Muscle of leg (tissue), 3 donors: ENCODE measurements at regions not wholly inside any gene's neighbourhood (a gene's known extent, or its start where the extent isn't known, plus 50 kb on each side); places are given as distances from the start of the nearest gene placed in this dataset.

Experiments used
- DNase-seq: peaks from one replicate; pipeline ENCODE4 v3.0.0; 2013
- H3K27ac ChIP-seq: one replicate; pipeline ENCODE4 v1.5.1; 2013; ENCODE audit warnings: mild to moderate bottlenecking, low read length, control low read depth
- H3K27me3 ChIP-seq: one replicate; pipeline ENCODE4 v1.6.1; 2013; ENCODE audit warnings: low read length; ENCODE audit not compliant: control insufficient read depth, insufficient read depth
- H3K36me3 ChIP-seq: one replicate; pipeline ENCODE4 v1.6.1; 2013; ENCODE audit warnings: low read length; ENCODE audit not compliant: control insufficient read depth, insufficient read depth
- H3K4me1 ChIP-seq: one replicate; pipeline ENCODE4 v1.6.1; 2013; ENCODE audit warnings: low read length; ENCODE audit not compliant: control insufficient read depth, insufficient read depth
- H3K4me3 ChIP-seq: one replicate; pipeline ENCODE4 v1.5.1; 2013; ENCODE audit warnings: low read length, control low read depth
- H3K9me3 ChIP-seq: replicated peaks from 2 replicates; pipeline ENCODE4 v1.6.1; 2013; ENCODE audit warnings: low read depth, low read length; ENCODE audit not compliant: control insufficient read depth
- WGBS: methylation state at CpG from one replicate; pipeline ENCODE4 v1.1.5; 2013; ENCODE audit warnings: missing lambda C conversion rate; ENCODE audit not compliant: insufficient coverage; 5-methylcytosine and 5-hydroxymethylcytosine counted together

DNA sequence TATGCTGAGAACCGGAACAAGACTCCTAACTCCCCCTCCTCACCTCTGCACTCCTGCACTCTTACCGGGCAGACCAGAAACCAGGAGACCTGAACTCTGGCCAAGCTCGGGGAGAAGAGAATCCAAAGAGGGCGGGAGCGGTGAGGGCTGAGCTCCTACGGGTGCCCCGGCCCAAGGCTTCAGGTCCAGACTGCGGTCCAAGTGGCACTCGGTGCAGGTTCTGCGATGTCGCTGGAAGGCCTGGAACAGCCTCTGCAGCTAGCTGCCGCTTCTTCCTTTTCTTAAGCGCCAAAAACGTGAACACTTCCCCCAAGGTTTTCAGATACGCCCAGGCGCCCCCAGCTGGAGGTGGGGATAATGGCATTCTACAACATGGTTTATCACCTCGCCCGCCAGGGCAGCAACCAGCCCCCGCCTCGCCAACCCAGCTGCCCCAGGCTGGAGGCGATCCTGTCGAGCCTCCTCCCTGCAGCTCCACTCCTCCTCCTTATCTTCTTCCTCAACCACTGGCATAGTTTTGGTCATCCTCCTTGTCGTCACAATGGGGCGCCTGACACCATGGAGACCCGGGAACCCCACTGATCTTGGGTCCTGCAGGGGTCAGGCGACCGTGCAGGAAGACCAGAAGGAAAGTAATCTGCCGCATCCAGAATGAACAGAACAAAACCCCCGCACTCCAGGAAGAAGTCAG is 1735.9 kb downstream of the TP53TG3F start:
- DNase-seq, result no peak
- Histone ChIP-seq H3K27ac (no peak overlapping the region), H3K4me1 (no peaks in the 10 kb centered on the region), H3K27me3 (no peaks in the 10 kb centered on the region), H3K36me3 (no peaks in the 10 kb centered on the region), H3K9me3 (peaks cover 41% of the 10 kb centered on the region), H3K4me3 (no peak overlapping the region)
- WGBS, result 68% methylated on average over 24 of the region's 29 CpGs

DNA sequence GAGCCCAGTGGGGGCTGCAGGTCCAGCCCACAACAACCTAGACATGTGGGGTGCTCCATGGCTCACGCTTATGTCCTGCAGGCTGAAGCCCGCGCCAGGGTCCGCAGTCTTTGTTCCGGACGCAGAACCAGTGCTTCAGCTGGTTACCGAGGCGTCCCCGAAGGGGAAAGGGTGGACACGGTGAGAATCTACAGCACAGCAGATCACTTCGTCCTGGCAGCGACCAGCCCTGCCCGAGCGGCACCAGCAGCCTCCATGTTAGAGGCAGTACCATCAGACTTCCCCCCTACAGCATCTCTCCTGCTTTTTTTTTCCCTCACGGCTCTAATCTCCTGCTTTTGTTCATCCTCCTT is 1736.4 kb downstream of the TP53TG3F start:
- Histone ChIP-seq H3K9me3 (peaks cover 45% of the 10 kb centered on the region), H3K36me3 (no peaks in the 10 kb centered on the region), H3K4me1 (no peaks in the 10 kb centered on the region), H3K27me3 (no peaks in the 10 kb centered on the region), H3K4me3 (no peak overlapping the region), H3K27ac (no peak overlapping the region)
- DNase-seq, result no peak
- WGBS, result 87% methylated on average over 14 of the region's 15 CpGs

DNA sequence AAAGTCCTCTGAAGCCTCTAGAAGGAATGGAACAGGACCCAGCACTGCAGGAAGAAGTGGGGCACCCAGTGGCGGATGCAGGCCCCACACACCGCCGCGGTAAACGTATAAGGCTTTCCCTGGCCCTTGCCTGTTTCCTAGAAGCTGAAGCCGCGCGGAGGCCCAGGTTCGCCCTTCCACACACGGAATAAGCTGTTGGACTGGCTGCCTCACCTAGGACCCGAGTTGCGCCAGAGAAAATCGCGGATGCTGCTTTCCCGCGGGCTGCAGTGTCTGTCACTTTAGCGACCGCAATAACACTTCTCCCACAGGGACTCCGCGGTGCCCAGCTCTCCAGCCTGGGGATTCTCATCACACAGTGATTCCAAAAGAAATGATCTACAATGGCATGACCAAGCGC is 1736.9 kb downstream of the TP53TG3F start:
- Histone ChIP-seq H3K9me3 (peaks cover 50% of the 10 kb centered on the region), H3K4me3 (no peak overlapping the region), H3K27me3 (no peaks in the 10 kb centered on the region), H3K4me1 (no peaks in the 10 kb centered on the region), H3K27ac (no peak overlapping the region), H3K36me3 (no peaks in the 10 kb centered on the region)
- DNase-seq, result no peak
- 86% methylated on average over 20 of the region's 21 CpGs for WGBS

DNA sequence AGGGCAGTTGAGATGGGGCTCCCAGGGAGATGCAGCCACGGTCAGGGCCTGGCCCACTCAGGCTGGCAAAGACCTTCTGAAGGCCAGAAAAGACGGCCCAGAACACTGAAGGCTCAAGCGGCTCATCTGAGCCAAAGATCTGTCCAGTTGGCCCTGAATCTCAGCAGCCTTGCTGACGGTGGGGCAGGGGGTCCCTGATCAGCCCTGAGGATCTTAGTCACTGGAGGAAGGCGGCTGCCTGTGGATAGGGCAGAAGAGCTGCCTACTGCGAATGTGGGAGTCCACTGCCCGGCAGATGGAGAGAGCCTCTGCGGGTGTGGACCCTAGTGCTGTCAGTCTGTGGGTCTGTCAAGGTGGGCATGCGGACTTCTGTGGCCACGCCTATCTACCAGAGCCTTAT is 1738.2 kb downstream of the TP53TG3F start:
- no peak for DNase-seq
- H3K27ac ChIP-seq, result no peak overlapping the region
- H3K4me1 ChIP-seq, result no peaks in the 10 kb centered on the region
- WGBS, result 69% methylated on average over 9 of the region's 10 CpGs
- H3K4me3 ChIP-seq, result no peak overlapping the region
- peaks cover 61% of the 10 kb centered on the region for H3K9me3 ChIP-seq
- no peaks in the 10 kb centered on the region for H3K36me3 ChIP-seq
- no peaks in the 10 kb centered on the region for H3K27me3 ChIP-seq

DNA sequence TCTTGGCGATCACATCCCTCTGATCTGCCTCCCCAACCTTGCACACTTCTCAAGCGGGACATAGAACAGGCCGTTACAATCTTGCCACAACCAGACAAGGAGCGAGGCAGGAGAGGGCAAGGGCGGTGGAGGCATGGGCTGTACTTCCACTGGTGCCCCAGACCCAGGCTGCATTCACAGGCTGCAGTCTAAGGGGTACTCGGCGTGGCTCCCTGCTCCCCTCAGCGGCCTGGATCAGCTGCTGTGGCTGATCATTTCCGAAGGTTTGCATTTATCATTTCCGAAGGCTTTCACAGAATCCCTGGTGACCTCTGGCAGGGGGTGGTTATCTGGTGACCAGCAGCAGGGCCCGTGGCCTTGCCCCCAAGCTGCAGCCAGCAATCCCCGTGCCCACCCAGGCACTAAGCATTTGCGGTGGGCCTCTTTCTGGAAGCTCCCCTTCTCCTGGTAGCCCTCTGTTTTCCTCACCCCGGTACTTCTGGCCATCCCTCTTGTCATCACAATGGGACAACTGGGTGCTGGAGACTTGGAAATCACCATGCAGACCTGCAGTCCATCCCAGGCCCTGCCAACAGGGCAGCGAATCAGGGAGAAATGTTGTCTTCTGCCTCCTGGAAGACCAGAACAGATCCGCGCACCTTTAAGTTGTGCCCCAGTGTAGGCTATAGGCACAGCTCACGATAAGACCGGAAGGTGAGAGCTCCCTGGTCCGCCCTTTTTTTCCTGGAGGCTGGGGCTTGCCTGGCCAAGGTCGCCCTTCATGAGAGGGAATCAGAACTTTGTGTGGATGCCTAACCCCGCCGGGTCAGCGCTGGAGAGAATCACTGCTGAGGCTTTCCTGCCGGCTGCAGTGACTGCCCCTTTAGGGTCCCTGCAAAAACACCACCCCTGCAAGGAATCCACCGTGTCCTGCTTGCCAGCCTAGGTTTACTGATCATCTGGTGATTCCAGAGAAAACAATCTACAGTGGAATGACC is 1739.1 kb downstream of the TP53TG3F start:
- H3K4me1 ChIP-seq, result no peaks in the 10 kb centered on the region
- DNase-seq, result no peak
- no peak overlapping the region for H3K27ac ChIP-seq
- WGBS, result 74% methylated on average over 25 of the region's 26 CpGs
- H3K9me3 ChIP-seq, result peaks cover 68% of the 10 kb centered on the region
- H3K27me3 ChIP-seq, result no peaks in the 10 kb centered on the region
- H3K4me3 ChIP-seq, result no peak overlapping the region
- H3K36me3 ChIP-seq, result no peaks in the 10 kb centered on the region

DNA sequence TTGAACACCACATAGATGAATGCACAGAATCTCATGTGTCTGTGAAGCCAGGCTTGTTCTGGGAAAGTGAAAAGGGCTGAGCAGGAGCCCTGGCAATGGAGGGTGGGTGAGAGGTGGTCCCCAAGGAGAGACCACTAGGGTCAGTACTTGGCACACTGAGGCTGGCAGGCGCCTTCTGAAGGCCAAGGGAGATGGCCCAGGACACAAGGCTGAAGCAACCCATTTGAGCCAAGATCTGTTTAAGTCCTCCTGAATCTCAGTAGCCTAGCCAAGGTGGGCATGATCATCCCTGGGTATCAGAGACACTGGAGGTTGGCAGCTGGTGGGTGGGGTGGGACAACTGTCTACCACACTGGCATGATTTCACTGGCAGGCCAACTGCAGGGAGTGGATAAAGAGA is 1741.2 kb downstream of the TP53TG3F start:
- 25% methylated on average over 1 of the region's 1 CpG for WGBS
- no peak overlapping the region for H3K4me3 ChIP-seq
- peaks cover 56% of the 10 kb centered on the region for H3K9me3 ChIP-seq
- no peaks in the 10 kb centered on the region for H3K27me3 ChIP-seq
- no peaks in the 10 kb centered on the region for H3K36me3 ChIP-seq
- no peak overlapping the region for H3K27ac ChIP-seq
- H3K4me1 ChIP-seq, result no peaks in the 10 kb centered on the region
- DNase-seq, result no peak

DNA sequence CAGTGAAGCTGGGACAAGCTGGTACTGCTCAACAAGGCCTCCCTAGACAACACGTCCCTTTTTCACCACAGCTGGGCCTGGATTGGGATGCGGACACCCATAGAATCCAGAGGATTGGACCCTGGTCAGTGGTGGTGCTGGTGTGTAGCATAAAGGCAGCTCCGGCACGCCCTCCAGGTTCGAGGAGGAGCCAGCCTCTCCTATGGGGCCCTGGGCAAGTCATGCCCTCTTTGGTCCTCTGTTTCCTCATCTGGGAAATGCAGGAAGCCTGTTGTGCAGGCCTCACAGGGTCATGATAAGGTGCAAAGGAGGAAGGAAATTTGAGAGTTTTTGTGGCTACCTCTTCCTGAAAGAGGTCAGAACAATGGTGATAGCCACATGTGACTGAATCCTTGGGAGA is 1741.7 kb downstream of the TP53TG3F start:
- peaks cover 52% of the 10 kb centered on the region for H3K9me3 ChIP-seq
- no peak for DNase-seq

DNA sequence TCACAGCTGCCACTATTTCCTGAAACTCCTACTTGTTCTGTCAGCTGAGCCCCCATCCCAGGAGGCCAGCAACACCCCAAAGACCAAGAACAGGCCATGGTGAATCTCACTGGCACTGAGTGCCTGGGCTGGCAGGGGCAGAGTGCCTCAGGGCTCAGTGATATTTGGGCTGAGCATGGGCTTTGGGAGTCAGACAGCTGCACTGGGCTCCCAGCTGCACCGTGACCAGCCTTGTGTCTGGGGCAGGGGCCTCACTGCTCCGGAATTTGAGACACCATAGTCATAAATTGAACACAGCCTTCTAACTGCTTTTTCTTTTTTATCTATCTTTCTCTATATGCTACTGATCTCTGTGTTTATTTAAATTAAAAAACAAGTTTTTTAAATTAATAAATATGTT is 1744.2 kb downstream of the TP53TG3F start:
- Histone ChIP-seq H3K9me3 (peaks cover 44% of the 10 kb centered on the region), H3K4me3 (no peak overlapping the region), H3K4me1 (no peaks in the 10 kb centered on the region), H3K27me3 (no peaks in the 10 kb centered on the region), H3K36me3 (no peaks in the 10 kb centered on the region), H3K27ac (no peak overlapping the region)
- DNase-seq, result no peak
- WGBS, result no CpG with 5 or more reads among the region's 2 CpGs

More for the DNA sequence above, 1741.7 kb downstream of the TP53TG3F start:
- Histone ChIP-seq H3K4me1 (no peaks in the 10 kb centered on the region), H3K27me3 (no peaks in the 10 kb centered on the region), H3K27ac (no peak overlapping the region), H3K4me3 (no peak overlapping the region), H3K36me3 (no peaks in the 10 kb centered on the region)
- WGBS, result 92% methylated on average over 3 of the region's 5 CpGs

DNA sequence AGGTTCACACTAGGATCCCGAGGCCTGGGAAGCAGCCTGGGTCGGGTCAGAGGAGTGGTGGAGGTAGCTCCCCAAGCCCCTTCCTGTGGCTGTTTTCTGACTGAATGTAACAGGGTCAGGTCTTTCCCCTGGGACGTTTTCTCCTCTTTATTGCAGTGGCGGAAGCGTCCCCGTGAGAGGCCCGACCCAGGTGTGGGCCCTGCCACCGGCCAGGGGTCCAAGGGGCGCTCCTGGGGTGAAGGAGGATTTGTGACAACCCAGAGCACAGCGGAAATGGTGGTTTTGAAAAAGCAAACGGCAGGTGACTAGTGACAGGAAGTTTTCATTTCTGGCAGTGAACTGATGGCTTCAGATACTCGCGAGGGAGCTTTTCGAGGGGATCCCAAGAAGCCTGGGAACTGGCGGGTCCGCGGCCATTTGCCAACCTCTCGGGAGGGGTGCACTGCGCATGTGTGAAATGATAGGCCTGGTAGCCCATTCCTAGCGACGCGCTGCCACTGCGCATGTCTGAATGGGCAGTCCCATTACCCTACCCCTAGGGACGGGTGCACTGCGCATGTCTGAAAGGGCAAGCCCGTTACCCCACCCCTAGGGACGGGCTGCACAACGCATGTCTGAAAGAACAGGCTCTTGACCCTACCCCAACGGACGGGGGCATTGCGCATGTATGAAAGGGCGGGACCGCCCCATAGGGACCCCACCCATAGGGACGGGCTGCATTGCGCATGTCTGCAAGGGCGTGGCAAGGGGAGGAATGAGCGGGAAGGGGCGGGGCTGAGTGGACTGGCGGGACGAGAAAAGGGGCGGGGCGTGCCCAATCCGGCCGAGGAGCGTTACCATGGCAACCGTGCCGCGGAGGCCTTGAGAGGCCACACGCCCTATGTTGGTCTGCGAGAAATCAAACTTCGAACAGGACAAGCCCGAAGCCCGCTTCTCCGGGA is 1747.9 kb downstream of the TP53TG3F start:
- WGBS, result 60% methylated on average over 51 of the region's 54 CpGs
- no peak for DNase-seq
- Histone ChIP-seq H3K4me1 (no peaks in the 10 kb centered on the region), H3K9me3 (peaks cover 27% of the 10 kb centered on the region), H3K4me3 (no peak overlapping the region), H3K27ac (no peak overlapping the region), H3K27me3 (no peaks in the 10 kb centered on the region), H3K36me3 (no peaks in the 10 kb centered on the region)
